ENCODE measurements at regions not wholly inside any gene's neighbourhood (a gene's known extent, or its start where the extent isn't known, plus 50 kb on each side); places are given as distances from the start of the nearest gene placed in this dataset.

- no peak for DNase-seq
Observed at GRCh38 chr11:92386577-92386976, 162.0 kb downstream of the FAT3 start.

- DNase-seq: no peak
Observed at GRCh38 chr11:92387859-92388258, 163.2 kb downstream of the FAT3 start.

- no peak for DNase-seq
Observed at GRCh38 chr11:92388380-92388779, 163.8 kb downstream of the FAT3 start.

- DNase-seq: no peak
Observed at GRCh38 chr11:92390783-92391182, 166.2 kb downstream of the FAT3 start.

GRCh38 chr11:92391364-92391763 lies 166.7 kb downstream of the FAT3 start:
- DNase-seq: no peak

GRCh38 chr11:92391808-92392207 lies 167.2 kb downstream of the FAT3 start:
- no peak for DNase-seq

- DNase-seq: no peak
Observed at GRCh38 chr11:92393218-92393617, 168.6 kb downstream of the FAT3 start.

- no peak for DNase-seq
Observed at GRCh38 chr11:92396133-92396532, 171.5 kb downstream of the FAT3 start.

GRCh38 chr11:92397221-92397755 lies 172.7 kb downstream of the FAT3 start:
- no peak for DNase-seq

GRCh38 chr11:92399705-92400104 lies 175.1 kb downstream of the FAT3 start:
- no peak for DNase-seq

GRCh38 chr11:92401520-92401919 lies 176.9 kb downstream of the FAT3 start:
- no peak for DNase-seq

GRCh38 chr11:92406472-92406871 lies 181.9 kb downstream of the FAT3 start:
- DNase-seq: no peak

GRCh38 chr11:92409355-92409754 lies 184.7 kb downstream of the FAT3 start:
- no peak for DNase-seq

- no peak for DNase-seq
Observed at GRCh38 chr11:92409956-92410355, 185.3 kb downstream of the FAT3 start.

- DNase-seq: no peak
Observed at GRCh38 chr11:92410526-92410925, 185.9 kb downstream of the FAT3 start.

GRCh38 chr11:92411431-92411830 lies 186.8 kb downstream of the FAT3 start:
- no peak for DNase-seq

- no peak for DNase-seq
Observed at GRCh38 chr11:92413757-92414513, 189.3 kb downstream of the FAT3 start.

- DNase-seq: no peak
Observed at GRCh38 chr11:92416971-92417725, 192.5 kb downstream of the FAT3 start.

GRCh38 chr11:92423115-92424034 lies 198.8 kb downstream of the FAT3 start:
- DNase-seq: no peak

GRCh38 chr11:92424281-92424680 lies 199.7 kb downstream of the FAT3 start:
- DNase-seq: no peak

GRCh38 chr11:92425127-92425526 lies 200.5 kb downstream of the FAT3 start:
- no peak for DNase-seq

GRCh38 chr11:92432515-92432914 lies 207.9 kb downstream of the FAT3 start:
- DNase-seq: no peak

Measured in left hindlimb (tissue), 1 donor.